ENCODE measurements at regions not wholly inside any gene's neighbourhood (a gene's known extent, or its start where the extent isn't known, plus 50 kb on each side); places are given as distances from the start of the nearest gene placed in this dataset.

- DNase-seq (ENCODE audit: low read depth in 2 of 2), result no peak
Observed at GRCh38 chr15:31262143-31262530, 64.5 kb upstream of the KLF13 start.

- no peak for DNase-seq (ENCODE audit: low read depth in 2 of 2)
Observed at GRCh38 chr15:31262901-31263671, 63.5 kb upstream of the KLF13 start.

- peak; percentile 53 to 68 for DNase-seq (ENCODE audit: low read depth in 2 of 2)
Observed at GRCh38 chr15:31263751-31264558, 62.7 kb upstream of the KLF13 start.

- DNase-seq (ENCODE audit: low read depth in 2 of 2), result no peak
Observed at GRCh38 chr15:31264559-31265089, 62.0 kb upstream of the KLF13 start.

- DNase-seq (ENCODE audit: low read depth in 2 of 2), result no peak
Observed at GRCh38 chr15:31265090-31265870, 61.4 kb upstream of the KLF13 start.

- peak; percentile 32 to 44 for DNase-seq (ENCODE audit: low read depth in 2 of 2)
Observed at GRCh38 chr15:31265871-31266711, 60.5 kb upstream of the KLF13 start.

GRCh38 chr15:31266712-31267111 is 59.9 kb upstream of the KLF13 start:
- DNase-seq (ENCODE audit: low read depth in 2 of 2), result no peak

- DNase-seq (ENCODE audit: low read depth in 2 of 2), result no peak
Observed at GRCh38 chr15:31267161-31268107, 59.2 kb upstream of the KLF13 start.

- no peak for DNase-seq (ENCODE audit: low read depth in 2 of 2)
Observed at GRCh38 chr15:31268108-31268501, 58.5 kb upstream of the KLF13 start.

- no peak for DNase-seq (ENCODE audit: low read depth in 2 of 2)
Observed at GRCh38 chr15:31268911-31269784, 57.5 kb upstream of the KLF13 start.

GRCh38 chr15:31269816-31270575 is 56.6 kb upstream of the KLF13 start:
- no peak for DNase-seq (ENCODE audit: low read depth in 2 of 2)

GRCh38 chr15:31270767-31271166 is 55.9 kb upstream of the KLF13 start:
- DNase-seq (ENCODE audit: low read depth in 2 of 2), result no peak

GRCh38 chr15:31271224-31271635 is 55.4 kb upstream of the KLF13 start:
- no peak for DNase-seq (ENCODE audit: low read depth in 2 of 2)

GRCh38 chr15:31271711-31272557 is 54.7 kb upstream of the KLF13 start:
- DNase-seq (ENCODE audit: low read depth in 2 of 2), result no peak

- no peak for DNase-seq (ENCODE audit: low read depth in 2 of 2)
Observed at GRCh38 chr15:31272558-31273257, 53.9 kb upstream of the KLF13 start.

GRCh38 chr15:31273258-31273941 is 53.2 kb upstream of the KLF13 start:
- no peak for DNase-seq (ENCODE audit: low read depth in 2 of 2)

Data from stimulated activated CD4-positive, alpha-beta T cell treated with anti-CD3 and anti-CD28 coated beads, Interleukin-1b, Interleukin-23, amount 100 ng/mL, for 4 hours (primary cell).